Right lobe of liver (tissue), 6 donors: ENCODE measurements at regions not wholly inside any gene's neighbourhood (a gene's known extent, or its start where the extent isn't known, plus 50 kb on each side); places are given as distances from the start of the nearest gene placed in this dataset.

ENCODE experiments used
- ATAC-seq, 4 donors: fragments of 200-7000 bp; cut with Tn5 transposase; one replicate each; pipeline ENCODE4 v1.9.1; 2020; ENCODE audit warnings: mild to moderate bottlenecking in 4 of 4, moderate library complexity in 4 of 4
- DNase-seq, 3 donors: peaks; one replicate each; pipeline ENCODE4 v3.0.0-alpha.2; 2020
- H3K27ac ChIP-seq, 3 donors: fragments of 200-600 bp; one replicate each; pipeline ENCODE4 v1.8.0; 2022
- H3K27me3 ChIP-seq, 2 donors: fragments of 200-600 bp; one replicate each; pipeline ENCODE4 v1.8.0; 2022
- H3K36me3 ChIP-seq, 4 donors: fragments of 200-600 bp; sonication (generic) in 1 of 4; one replicate each; pipeline versions ENCODE4 v1.5.1 to v1.8.0; 2017 to 2022; ENCODE audit warnings: control low read depth in 1 of 4
- H3K4me1 ChIP-seq, 4 donors: fragments of 200-600 bp; sonication (generic) in 1 of 4; one replicate each; pipeline versions ENCODE4 v1.5.1 to v1.8.0; 2017 to 2022; ENCODE audit warnings: control low read depth in 1 of 4
- H3K4me3 ChIP-seq, 3 donors: fragments of 200-600 bp; one replicate each; pipeline ENCODE4 v1.8.0; 2022
- H3K9me3 ChIP-seq, 4 donors: fragments of 200-600 bp; sonication (generic) in 1 of 4; one replicate each; pipeline versions ENCODE4 v1.5.1 to v1.8.0; 2017 to 2022; ENCODE audit warnings: control low read depth in 1 of 4
- CTCF ChIP-seq, 4 donors: fragments of 200-600 bp in 3 of 4; fragments of 450-650 bp in 1 of 4; IDR thresholded peaks; one replicate each; pipeline versions ENCODE4 v1.5.1 to v1.8.0; 2016 to 2022; ENCODE audit warnings: antibody characterized with exemption in 4 of 4, mild to moderate bottlenecking in 2 of 4
- POLR2A ChIP-seq: fragments of 450-650 bp; IDR thresholded peaks from one replicate; pipeline ENCODE4 v1.6.1; 2017; ENCODE audit warnings: antibody characterized with exemption, mild to moderate bottlenecking
- WGBS: methylation state at CpG from one replicate; pipeline ENCODE4 v1.1.6; 2018; ENCODE audit warnings: low coverage, low lambda C conversion rate; ENCODE audit not compliant: insufficient coverage; ENCODE audit errors: missing lambda C conversion rate; 5-methylcytosine and 5-hydroxymethylcytosine counted together
- intact Hi-C, 2 donors: fragments of 100-400 bp; cut with DNase I; formaldehyde crosslinking; loops; one replicate each; pipeline versions ENCODE4 v1.11.2 to v1.14.1; 2022
- donor health status: DM: no; HTN: yes; CAD: no.
- donor health status: DM: no; HTN: no; CAD: no.
- donor health status: DM: no; HTN: no; CAD: no.
- donor health status: DM: no; HTN: yes; CAD: no.
- donor health status: DM: no; HTN: yes; CAD: no.

GRCh38 chrX:42499620-42500019, 278.3 kb downstream of the PPP1R2C start:
- no peaks in the 10 kb centered on the region for H3K36me3 ChIP-seq
- no peaks in the 10 kb centered on the region for H3K4me1 ChIP-seq
- WGBS, result 80% methylated on average over 2 of the region's 2 CpGs
- TF ChIP-seq POLR2A (no peak), CTCF (IDR thresholded peaks at IDR 0.05) (no peak)
- no peak for DNase-seq
- H3K4me3 ChIP-seq, result no peak overlapping the region
- H3K27ac ChIP-seq, result no peak overlapping the region
- no peaks in the 10 kb centered on the region for H3K27me3 ChIP-seq
- intact Hi-C loops, result no loop called here
- no peak for ATAC-seq
- H3K9me3 ChIP-seq, result no peaks in the 10 kb centered on the region

- no peak for TF ChIP-seq CTCF (IDR thresholded peaks at IDR 0.05)
- no peak for TF ChIP-seq POLR2A
- H3K27ac ChIP-seq, result no peak overlapping the region
- ATAC-seq (no peak), DNase-seq (no peak)
- H3K27me3 ChIP-seq, result no peaks in the 10 kb centered on the region
- H3K9me3 ChIP-seq, result no peaks in the 10 kb centered on the region
- H3K36me3 ChIP-seq, result no peaks in the 10 kb centered on the region
- 55% methylated on average over 4 of the region's 4 CpGs for WGBS
- intact Hi-C loops, result no loop called here
- no peak overlapping the region for H3K4me3 ChIP-seq
- H3K4me1 ChIP-seq, result no peaks in the 10 kb centered on the region
These were observed 280.6 kb downstream of the PPP1R2C start for GRCh38 chrX:42497356-42497755.

GRCh38 chrX:42496239-42496638, 281.7 kb downstream of the PPP1R2C start:
- DNase-seq, result no peak
- H3K27me3 ChIP-seq, result no peaks in the 10 kb centered on the region
- H3K4me3 ChIP-seq, result no peak overlapping the region
- intact Hi-C loops, result no loop called here
- H3K9me3 ChIP-seq, result no peaks in the 10 kb centered on the region
- no peaks in the 10 kb centered on the region for H3K36me3 ChIP-seq
- H3K4me1 ChIP-seq, result no peaks in the 10 kb centered on the region
- no peak for TF ChIP-seq CTCF (IDR thresholded peaks at IDR 0.05)
- TF ChIP-seq POLR2A, result no peak
- no peak for ATAC-seq
- H3K27ac ChIP-seq, result no peak overlapping the region

- Histone ChIP-seq H3K4me1 (no peaks in the 10 kb centered on the region), H3K27me3 (no peaks in the 10 kb centered on the region), H3K36me3 (no peaks in the 10 kb centered on the region), H3K9me3 (no peaks in the 10 kb centered on the region), H3K4me3 (no peak overlapping the region), H3K27ac (no peak overlapping the region)
- TF ChIP-seq POLR2A (no peak), CTCF (IDR thresholded peaks at IDR 0.05) (no peak)
- ATAC-seq (no peak), DNase-seq (no peak)
- intact Hi-C loops, result no loop called here
- WGBS, result 37% methylated on average over 3 of the region's 7 CpGs
These were observed 282.8 kb downstream of the PPP1R2C start for GRCh38 chrX:42495139-42495538.
